LNCaP clone FGC (cell line): ENCODE measurements at regions not wholly inside any gene's neighbourhood (a gene's known extent, or its start where the extent isn't known, plus 50 kb on each side); places are given as distances from the start of the nearest gene placed in this dataset.

Experiments used
- DNase-seq: peaks from one replicate; pipeline ENCODE4 v3.0.0-alpha.2; 2011; ENCODE audit warnings: low read depth
- H3K4me3 ChIP-seq: 2 replicates; pipeline ENCODE4 v1.5.1; 2011; ENCODE audit warnings: mild to moderate bottlenecking, low read depth, low read length, control low read depth
- TF ChIP-seq, protein P1 (sequence below): IDR thresholded peaks from 2 replicates; pipeline ENCODE4 v1.5.1; 2012; ENCODE audit warnings: mild to moderate bottlenecking; ENCODE audit not compliant: control insufficient read depth, insufficient read depth; ENCODE audit errors: extremely low read depth

- DNase-seq: no peak
Observed at GRCh38 chr4:117678861-117679260, 355.4 kb upstream of the NDST3 start.

DNA sequence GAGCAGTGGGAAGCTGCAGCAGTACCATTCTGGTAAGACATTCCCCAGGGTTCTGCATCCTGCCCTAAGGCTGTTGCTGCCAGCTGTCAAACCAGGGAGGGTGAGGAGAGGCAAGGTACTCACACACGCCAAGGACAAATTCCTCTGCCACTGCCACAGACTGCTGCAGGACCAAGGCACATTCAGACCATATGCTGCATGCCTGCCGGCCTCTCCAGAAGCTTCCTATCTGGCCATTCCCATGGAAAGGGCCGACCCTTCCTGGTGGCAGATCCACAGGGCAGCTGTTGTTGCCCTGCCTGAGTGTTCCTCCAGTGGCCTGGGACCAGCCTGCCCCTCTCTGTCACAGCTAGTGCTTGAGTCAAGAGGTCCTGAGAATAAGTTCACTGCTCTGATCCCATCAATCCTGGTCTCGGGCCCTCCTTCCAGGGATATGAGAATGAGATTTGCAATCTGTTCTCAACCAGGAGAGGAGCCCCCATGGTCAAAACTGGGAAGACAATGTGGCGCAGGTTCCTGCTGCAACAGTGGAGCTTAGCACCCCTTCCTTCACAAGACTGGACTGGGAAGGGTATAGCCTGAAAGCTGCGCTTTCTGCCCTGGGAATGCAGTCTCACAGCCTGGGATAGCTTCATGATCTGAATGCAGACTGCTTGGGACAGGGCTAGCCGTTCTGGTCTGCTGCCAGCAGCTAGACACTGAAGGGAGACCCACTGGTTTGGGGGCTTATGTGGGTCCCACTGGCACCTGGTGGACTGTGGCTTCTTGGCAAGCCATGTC lies 342.5 kb upstream of the NDST3 start:
- TF ChIP-seq, protein P1, sequence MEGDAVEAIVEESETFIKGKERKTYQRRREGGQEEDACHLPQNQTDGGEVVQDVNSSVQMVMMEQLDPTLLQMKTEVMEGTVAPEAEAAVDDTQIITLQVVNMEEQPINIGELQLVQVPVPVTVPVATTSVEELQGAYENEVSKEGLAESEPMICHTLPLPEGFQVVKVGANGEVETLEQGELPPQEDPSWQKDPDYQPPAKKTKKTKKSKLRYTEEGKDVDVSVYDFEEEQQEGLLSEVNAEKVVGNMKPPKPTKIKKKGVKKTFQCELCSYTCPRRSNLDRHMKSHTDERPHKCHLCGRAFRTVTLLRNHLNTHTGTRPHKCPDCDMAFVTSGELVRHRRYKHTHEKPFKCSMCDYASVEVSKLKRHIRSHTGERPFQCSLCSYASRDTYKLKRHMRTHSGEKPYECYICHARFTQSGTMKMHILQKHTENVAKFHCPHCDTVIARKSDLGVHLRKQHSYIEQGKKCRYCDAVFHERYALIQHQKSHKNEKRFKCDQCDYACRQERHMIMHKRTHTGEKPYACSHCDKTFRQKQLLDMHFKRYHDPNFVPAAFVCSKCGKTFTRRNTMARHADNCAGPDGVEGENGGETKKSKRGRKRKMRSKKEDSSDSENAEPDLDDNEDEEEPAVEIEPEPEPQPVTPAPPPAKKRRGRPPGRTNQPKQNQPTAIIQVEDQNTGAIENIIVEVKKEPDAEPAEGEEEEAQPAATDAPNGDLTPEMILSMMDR: no peak
- no peak for DNase-seq

More at GRCh38 chr4:117678861-117679260, 355.4 kb upstream of the NDST3 start:
- TF ChIP-seq, protein P1: no peak
- no peak overlapping the region for H3K4me3 ChIP-seq

GRCh38 chr4:117692538-117692937 lies 341.7 kb upstream of the NDST3 start:
- no peak overlapping the region for H3K4me3 ChIP-seq
- TF ChIP-seq, protein P1: no peak
- no peak for DNase-seq

More for the DNA sequence above, 342.5 kb upstream of the NDST3 start:
- no peak overlapping the region for H3K4me3 ChIP-seq

DNA sequence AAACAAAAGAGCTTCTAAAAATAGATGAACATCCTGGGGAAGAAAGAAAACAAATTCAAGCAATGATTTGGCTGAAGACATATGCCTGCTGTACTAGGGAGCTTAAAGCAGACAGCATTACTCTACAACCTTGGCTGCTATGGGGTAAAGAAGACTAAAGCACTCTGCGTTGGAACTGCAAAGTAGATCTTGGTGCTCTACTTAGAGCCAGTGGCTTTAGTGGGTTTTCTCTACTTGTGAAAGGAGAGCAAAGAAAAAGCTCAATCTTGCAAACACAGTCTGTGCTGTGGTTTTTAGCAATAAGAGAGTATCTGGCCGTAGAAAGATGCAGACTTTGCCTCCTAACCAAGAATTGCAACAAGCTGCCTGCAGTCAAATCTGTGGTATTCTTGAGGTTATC lies 334.7 kb upstream of the NDST3 start:
- H3K4me3 ChIP-seq: no peak overlapping the region
- no peak for DNase-seq
- TF ChIP-seq, protein P1: no peak

DNA sequence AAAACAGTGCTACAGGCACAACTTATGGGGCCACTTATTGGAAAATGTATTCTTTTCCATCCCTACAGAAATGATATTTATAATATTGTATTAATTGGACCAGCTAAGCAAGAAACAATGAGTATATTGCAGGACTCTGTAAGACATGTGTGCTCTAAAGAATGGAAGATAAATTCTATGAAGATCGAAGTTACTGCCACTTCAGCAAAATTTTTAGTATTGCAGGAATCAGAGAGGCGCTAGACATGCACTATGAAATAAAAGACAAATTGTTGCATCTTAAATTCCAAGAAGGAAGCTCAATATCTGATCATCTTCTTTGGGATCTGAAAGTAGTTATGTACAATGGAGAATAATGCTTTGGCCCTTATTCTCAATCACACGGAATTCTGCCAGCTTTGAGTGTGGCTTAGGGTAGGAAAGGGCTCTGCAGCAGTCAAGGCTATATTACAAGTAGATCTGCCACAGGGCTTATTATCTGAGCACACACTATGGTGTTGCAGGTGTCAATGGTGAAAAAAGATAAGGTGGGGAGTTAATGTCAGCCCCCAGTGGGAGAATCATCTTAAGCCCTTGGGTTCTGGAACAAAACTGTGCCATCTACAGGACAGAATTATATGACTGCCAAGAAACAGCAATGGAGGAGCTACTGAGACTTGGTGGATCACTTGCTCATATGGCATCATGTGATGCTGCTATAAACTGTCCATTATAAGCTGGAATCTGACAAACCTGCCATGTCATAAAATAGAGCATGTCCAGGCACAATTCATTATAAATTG lies 334.0 kb upstream of the NDST3 start:
- TF ChIP-seq, protein P1: 0 out of 2 replicates have a peak, but pooled peaks have one; percentile 23
- H3K4me3 ChIP-seq: no peak overlapping the region
- no peak for DNase-seq

GRCh38 chr4:117702353-117702752 lies 331.9 kb upstream of the NDST3 start:
- no peak overlapping the region for H3K4me3 ChIP-seq
- DNase-seq: no peak
- TF ChIP-seq, protein P1: no peak

DNA sequence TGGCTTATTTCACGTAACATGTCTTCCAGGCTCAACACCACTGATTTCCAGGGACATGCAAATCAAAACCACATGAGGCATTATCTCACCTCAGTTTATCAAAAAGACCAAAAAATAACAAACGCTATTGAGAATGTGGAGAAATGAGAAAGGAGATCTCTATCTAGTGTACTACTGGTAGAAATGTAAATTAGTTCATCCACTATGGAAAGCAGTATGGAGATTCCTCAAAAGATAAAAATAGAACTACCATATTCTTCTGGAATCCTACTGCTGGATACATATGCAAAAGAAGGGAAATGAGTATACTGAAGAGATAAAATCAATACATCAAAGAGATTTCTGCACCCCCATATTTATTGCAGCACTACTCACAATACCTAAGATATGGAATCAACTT lies 329.6 kb upstream of the NDST3 start:
- DNase-seq: no peak
- no peak overlapping the region for H3K4me3 ChIP-seq
- TF ChIP-seq, protein P1: no peak
